GM18519 (cell line): ENCODE measurements at regions not wholly inside any gene's neighbourhood (a gene's known extent, or its start where the extent isn't known, plus 50 kb on each side); places are given as distances from the start of the nearest gene placed in this dataset.

Experiments
- ATAC-seq: cut with Tn5 transposase; IDR thresholded peaks from one replicate; pipeline ENCODE4 v1.9.1; 2021; ENCODE audit warnings: mild to moderate bottlenecking, moderate library complexity; ENCODE audit not compliant: unreplicated experiment, low FRiP score

DNA sequence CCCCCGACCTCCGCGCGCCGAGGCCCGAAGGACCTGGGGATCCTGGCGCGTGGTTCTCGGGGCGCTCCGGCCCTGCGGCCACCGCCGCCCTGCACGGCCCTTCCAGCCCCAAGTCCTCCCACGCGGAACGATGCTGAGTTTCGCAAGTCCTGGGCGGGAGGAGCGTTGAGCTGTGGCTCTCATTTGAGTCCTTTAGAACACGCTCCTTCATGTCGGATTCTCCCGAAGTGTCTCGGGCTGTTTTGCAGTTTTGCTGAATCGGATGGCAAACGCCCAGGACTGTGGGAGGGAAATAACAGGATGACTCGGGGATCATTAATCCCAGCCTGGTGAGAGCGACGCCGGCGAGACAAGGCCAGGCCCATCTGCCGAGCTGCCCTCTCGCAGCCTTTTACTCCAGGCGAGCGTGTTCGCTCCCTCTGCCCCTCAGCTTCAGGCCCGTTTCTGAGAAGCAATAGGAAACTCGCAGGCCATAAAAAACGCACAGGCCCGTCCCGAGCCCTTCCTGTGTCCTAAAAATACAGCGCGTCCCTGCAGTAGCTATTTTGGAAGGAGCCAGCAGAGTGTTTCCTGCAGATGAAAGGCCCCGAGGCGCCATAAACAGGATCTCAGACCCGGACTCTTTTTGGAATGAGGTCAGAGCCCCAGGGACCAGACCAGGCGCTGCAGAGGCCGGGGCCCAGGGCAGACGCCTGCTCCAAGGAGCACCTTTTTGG, 153.5 kb downstream of the DLL1 start:
- no peak for ATAC-seq

DNA sequence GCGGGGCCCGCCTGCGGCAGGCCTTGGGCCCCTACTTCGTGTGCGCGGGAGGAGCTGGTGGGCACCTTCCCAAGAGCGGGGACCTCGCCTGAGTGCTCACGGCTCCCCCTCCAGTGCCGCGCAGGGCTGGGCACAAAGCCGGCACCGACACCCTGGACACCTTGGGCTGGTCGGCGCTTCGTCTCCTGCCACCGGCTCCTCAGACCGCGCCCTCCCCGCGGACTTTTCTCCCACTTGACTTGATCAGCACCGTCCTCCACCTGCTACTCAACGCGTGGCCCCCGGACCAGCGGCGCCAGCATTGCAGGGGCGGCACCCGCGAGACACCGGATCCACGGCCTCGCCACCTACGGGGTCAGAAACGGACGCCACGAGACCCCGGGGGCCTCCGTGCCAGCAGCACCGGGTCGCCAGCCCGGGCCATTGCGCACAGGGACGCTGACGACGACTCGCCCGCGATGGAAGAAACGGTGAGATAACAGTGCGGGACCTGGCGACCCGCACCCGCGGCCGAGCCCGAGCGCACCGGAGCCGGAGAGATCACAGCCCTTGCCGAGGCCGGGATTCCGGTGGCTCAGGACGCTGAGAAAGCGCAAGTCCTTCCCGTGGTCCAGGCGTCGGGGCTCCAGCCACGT, 154.2 kb downstream of the DLL1 start:
- no peak for ATAC-seq

DNA sequence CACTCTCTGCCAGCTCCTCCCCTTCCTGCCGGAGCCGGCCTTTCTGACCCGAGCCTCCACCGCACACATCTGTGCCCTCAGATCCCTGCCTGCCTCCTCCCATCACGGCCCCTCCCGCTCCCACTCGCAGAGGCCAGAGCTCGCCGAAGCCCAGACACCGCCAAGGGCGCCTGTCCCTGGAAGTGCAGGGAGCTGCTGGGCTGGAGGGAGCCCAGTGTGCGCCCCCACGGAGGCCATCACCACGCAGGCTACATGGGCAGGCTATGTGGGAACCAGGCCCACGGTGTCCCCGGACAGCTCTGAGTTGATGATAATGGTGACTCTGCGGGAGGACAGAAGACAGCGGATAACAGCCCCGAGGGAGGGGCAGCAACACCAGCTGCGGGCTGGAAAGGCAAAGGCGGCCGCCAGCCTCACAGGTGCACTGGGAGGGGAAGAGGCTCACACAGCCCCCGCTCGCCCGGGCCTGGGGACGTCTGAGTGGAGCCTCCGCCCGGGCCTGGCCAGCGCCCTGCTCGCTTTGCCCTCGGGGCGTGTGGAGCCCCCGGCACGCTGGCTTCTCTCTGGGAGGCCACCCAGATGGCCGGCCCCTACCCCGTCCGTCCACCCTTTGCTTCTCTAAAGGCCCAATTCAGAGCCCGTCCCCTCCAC, 154.9 kb downstream of the DLL1 start:
- no peak for ATAC-seq

DNA sequence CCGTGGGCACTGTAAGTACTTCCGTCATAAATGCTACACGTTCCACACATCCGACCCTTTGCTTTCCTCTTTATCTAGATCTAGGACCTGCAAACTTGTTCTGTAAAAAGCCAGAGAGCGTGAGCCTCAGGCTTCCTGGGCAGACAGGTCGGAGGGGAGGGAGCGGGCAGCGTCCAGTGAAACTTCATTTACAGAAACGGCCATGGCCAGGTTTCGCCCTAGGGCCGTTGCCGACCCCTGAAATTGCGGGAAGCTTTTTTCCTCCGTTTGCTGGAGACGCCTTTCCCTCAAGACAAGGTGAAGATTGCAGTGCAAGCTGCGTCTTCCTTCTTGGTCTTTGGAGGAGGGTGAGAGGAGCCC, 155.4 kb downstream of the DLL1 start:
- ATAC-seq: no peak

DNA sequence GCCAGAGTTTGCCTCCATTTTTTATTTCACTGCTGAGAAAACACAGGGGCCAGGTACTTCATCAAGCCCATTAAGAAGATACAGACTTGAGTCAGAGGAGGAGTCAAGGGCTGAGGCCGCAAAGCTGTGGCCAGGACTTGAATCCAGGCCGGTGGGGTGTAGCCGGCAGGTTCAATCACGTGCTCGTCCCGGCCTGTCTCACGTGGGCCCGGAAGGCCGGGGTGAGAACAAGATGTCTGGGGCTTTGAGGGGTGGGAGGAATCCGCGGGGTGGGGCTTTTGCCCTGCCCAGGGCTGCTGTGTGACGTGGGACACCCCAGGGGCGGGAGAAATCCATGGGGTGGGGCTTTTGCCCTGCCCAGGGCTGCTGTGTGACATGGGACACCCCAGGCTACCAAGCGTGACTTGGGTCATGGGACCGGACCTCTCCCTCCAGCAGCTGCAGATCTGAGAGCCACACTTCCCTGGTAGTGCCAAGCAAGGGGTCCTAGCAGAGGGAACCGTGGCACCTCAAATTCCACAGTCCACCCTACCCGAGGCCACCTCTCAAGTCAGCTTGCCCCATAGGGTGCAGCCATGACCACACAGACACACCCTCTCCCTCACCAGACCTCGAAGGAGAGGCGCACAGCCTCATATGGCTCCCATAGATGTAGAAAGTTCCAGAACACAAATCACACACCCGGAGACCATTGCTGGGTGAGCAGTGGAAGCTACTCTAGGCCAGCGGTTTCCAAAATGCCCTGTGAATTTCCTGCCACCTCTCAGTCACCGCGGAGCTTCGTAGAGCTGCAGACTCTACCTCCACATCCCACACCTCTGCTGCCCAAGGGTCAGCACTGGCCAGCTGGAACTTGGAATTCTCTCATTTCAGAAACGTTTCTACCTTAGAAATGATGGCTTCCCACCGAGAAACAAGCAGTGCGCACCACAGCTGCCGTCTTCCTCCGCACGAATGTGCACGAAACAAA, 156.1 kb downstream of the DLL1 start:
- ATAC-seq: no peak

DNA sequence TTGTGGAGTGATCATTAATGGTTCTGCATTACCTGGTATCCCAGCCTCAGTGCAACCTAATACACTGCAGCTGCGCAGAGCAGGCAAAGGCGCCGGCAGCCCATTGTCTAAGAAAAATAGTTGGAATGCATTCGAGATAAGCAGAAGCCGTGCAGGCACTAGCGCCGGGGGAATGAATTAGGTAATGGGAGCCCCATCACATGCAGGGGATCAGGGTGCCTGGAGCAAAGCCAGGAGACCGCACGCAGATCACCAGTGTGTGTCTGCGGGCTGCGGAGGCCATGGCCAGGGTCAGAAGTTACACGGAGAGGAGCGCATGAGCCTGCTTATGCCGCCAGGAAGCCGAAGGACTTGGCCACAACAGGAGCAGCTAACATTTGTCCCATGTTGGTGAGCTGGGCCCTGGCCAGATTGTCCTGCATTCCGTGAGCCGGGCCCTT, 156.8 kb downstream of the DLL1 start:
- no peak for ATAC-seq

DNA sequence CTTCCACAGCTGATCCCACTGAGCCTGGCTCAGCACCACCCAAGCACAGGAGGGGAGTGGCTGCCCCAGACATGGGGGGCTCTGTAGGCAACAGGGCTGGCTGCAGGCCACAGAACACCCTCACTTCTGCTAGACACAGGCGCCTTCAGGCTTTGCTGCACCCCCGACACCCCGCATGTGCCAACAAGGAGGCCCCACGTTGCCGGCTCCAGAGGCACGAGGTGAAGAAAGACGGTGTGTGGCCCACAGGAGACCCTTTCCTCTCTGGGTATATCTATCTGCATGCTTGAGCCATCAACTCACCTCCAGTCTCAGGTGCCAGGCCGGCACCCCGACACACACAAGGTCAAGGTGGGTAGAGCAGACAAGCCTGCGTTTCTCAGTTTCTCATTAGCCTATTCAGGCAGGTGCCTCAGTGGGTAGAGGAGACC, 158.3 kb downstream of the DLL1 start:
- ATAC-seq: no peak

DNA sequence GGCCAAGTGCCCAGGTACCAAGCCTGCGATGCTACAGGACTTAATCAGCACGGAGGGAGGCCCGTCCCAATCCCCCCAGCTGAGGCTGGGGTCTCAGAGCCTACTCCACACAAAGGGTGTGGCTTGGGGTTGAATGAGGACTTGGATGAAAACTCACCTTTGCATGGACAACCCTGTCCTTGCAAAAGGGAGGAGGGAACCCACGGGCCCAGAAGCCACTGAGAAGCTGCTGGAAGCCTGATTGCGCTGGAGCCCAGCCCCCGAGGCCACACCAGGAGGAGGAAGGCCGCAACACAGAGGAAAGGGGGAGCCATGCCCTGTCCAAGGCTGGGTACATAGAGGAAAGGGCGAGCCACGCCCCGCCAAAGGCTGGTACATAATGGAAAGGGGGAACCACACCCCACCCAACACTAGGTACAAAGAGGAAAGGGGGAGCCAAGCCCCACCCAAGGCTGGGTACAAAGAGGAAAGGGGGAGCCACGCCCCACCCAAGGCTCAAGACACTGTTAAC, 158.8 kb downstream of the DLL1 start:
- no peak for ATAC-seq

DNA sequence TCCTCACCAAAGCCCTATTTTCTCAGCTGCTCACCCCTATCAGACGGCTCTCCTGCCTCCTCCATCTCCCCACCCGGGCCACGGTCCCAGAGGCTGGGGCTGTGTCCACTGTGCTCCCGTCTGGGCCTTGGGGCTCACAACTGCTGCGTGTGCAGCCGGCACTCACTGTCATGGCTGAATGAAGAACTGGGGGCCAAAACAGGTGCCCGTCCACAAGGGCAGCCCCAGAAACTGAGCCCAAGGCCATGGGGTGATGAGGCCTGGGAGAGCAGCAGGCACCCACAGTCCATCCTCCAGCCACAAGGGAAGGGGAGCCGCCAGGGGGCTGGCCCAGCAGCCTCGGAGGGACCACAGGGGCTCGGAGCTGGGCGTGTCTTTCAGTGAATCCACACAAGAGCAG, 159.5 kb downstream of the DLL1 start:
- no peak for ATAC-seq

DNA sequence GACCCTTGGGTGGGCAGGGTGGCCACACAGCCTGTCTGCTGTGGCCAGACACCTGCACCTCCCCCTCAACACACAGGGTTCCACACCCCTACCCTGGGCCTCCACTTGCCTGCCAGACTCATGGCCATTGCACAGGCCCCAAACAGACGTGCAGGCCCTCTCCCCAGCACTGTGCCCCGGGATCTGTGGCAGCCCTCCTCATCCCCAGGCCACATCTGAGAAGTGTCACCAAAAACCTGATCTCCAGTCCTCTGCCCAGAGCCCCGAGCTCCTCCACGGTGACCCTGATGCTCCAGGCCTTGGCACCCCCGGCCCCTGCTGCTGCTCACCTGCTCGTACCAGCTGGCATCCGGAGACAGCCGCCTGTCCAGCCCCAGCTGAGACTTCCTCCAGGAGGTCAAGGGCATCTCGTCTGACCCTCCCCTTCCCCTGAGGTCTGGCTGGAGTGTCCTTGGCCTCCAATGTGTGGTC, 160.1 kb downstream of the DLL1 start:
- ATAC-seq: no peak

DNA sequence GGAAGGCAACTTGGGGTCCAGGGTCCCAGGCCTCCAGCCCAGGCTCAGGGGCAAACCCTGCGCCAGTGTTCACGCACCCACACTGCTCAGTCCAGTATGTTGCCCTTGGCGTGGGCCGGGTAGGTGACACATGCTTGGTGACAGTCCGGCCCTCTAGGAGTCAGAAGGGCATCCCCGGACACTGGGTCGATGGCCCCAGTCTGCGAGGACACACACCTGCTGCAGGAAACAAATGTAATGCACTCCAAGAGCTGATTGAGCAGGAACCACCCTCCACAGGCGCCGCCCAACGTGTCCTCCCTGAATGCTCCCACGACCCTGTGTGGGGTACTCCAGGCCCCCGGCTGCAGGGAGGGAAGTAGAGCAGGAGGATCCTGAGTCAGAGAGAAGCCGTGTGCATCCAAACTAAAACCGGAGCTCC, 160.7 kb downstream of the DLL1 start:
- ATAC-seq: no peak

DNA sequence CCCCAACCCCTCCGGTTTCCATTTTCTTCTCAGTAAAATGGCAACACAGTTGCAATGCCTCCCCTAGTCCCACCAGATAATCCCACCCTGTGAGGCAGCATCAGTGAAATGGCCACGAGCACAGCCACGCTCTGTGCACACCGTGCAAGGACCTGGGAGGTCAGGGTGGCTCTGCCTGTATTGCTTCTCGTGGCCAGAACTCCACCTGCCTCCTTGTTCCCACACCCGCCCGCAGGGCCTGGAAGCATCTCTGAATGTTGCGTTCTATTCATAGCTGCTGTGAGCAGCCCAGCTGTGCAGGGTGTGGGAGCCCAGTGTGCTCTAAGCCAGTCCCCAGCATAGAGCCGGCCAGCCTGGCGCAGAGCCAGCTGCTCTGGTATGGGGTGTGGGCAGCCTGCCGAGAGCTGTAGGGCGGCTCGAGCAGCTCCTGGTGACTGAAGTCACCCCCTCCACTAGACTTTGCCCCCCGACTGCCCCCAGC, 161.1 kb downstream of the DLL1 start:
- ATAC-seq: no peak

DNA sequence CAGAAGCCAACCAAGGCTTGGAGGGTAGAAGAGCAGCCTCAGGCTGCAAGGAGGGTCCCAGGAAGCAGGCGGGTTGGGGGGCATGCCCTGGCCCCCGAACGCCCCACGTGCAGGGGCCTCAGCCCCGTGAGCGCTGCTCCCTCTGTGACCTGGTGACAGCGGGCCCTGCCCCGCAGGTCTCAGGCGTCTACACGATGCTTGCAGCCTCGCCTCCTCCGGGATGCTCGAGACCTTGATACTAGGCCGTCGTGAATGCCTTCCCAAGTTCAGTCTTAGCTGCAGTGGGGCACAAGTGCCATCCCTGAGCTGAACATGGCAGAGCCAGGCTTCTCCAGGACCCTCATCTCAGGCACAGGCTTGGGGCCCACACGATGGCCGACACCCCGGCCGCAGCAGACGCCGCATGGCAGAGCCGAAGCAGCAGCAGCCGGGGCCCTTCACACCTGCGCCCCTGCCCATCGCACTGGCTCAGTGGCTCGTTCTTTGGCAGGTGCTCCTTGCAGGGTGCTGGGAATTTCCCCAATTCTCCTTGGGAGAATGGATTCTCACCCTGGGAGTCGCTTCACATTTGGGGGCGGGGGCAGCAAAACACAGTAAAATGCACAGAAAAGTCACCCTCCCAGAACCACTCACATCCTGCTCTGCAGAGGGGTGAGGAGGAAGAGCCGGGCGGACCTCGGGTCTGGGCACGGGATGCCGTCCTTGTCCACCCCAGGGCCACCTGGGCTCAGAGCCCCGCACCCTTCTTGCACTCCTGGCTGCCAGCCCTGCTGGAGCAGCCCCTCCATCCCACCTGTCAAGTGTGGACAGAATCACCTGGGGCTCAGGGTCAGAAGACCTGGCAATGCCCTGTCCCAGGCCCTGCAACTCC, 161.8 kb downstream of the DLL1 start:
- ATAC-seq: no peak

DNA sequence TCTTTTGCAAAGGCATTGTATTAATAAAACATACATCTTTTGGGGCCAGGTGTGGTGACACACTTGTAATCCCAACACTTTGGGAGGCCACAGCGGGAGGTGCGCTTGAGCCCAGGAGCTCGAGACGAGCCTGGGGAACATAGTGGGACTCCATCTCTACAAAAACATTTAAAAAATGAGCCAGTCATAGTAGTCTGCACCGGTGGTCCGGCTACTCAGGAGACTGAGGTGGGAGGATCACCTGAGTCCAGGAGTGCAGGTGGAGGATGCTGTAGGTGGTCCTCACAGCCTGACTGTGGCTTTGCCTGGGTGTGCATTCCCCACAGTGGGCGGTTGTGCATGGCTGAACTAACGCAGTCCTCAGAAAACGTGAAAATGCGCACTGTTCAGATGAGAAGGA, 162.5 kb downstream of the DLL1 start:
- no peak for ATAC-seq

DNA sequence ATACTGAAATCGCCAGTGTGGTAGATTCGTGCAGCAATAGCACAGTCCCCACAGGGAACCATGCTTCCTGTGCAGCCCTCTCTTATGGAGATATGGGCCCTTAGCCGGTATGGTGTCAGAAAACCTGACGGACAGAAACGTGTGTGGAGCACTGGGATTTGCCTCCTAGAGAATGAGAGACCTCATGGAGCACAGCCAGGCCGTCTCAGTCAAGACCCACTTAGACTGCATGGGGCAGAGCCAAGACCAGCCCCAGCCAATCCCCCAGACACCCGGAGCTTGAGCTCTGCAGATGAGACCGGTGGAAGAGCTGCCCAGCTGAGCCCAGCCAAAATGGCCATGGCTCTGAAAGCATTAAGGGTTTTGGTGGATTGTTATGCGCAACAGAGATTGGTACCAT, 163.7 kb downstream of the DLL1 start:
- no peak for ATAC-seq

DNA sequence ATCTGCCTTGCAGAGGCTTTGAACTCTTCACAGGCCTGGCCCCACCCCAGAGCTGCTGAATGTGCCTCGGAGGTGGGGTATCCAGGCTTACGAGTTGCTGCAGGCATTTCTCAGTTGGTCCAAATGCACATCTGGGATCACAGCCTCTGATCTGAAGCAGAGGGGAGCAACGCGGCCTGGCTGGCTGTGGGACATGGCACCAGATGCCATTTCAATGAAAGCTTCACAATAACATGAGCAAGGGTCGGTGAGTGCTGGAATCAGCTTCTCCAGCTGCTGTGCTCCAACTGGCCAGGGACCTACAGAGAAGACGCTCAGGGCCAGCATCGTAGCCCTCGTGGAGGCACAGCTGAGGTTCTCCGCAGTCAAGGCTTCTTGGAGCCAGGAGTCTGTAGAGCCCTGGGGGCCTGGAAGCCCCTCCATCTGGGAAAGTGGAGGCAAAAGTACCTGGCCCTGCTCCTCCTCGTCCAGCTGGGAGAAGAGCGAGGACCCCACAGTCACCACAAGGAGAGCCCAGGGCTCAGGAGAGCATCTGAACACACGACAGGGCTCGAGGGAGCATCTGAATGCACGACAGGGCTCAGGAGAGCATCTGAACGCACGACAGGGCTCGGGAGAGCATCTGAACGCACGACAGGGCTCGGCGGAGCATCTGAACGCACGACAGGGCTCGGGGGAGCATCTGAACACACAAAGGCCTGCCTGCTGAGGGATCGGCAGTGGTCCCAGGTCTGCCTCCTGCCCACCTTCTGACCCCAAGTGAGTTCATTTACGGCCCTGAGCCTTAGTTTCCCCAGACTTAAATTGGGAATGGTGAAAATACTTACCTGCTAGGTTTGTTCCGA, 165.2 kb downstream of the DLL1 start:
- ATAC-seq: no peak

DNA sequence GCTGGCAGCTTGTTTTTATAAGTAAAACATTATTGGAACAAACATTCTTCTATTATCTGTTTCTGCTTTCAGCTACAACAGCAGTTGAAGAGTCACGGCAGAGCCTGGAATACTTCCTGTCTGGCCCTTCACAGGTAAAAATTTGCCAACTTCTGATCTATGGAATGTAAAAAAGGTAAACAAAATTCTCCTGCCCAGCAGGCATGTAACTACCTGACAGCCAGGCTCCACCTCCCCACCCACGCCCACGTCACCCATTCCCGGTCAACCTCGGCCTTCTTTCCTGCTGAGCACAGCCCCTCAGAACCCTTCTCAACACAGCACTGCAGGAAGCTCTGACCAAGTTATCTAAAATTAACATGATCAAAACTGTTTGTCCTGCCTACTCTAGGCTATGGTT, 166.0 kb downstream of the DLL1 start:
- no peak for ATAC-seq

DNA sequence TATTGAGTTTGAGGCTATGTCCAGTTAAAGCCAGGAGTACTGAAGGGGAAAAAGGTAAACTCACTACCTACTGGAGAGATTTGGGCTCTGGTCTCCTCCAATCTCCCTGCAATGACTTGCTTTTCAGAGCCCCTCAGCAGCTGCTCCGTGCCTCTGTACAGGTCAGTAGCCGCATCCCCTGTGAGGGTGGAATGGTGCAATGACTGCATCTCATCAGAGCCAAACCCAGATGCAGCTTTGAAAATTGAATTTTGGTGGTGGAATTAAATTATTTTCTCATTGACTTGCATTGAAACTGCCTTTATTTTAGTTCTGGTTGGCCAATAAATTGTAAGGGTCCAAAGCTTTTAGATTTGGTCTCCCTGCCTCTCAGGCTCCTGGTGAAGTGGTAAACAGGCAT, 166.7 kb downstream of the DLL1 start:
- ATAC-seq: no peak
